Erythroblast (primary cell): ENCODE measurements at regions not wholly inside any gene's neighbourhood (a gene's known extent, or its start where the extent isn't known, plus 50 kb on each side); places are given as distances from the start of the nearest gene placed in this dataset.

Source experiments
- GATA1 ChIP-seq: IDR thresholded peaks from 2 replicates; pipeline ENCODE4 v1.6.1; 2011; ENCODE audit warnings: low read depth, mild to moderate bottlenecking, control low read depth, low read length, moderate library complexity
- POLR2A ChIP-seq: IDR thresholded peaks from 2 replicates; pipeline ENCODE4 v1.6.1; 2011; ENCODE audit warnings: mild to moderate bottlenecking, low read length

- no peak for TF ChIP-seq POLR2A
- no peak for TF ChIP-seq GATA1
Observed at GRCh38 chr2:23323917-23324680, 60.9 kb upstream of the KLHL29 start.
